ENCODE measurements at regions not wholly inside any gene's neighbourhood (a gene's known extent, or its start where the extent isn't known, plus 50 kb on each side); places are given as distances from the start of the nearest gene placed in this dataset.

DNA sequence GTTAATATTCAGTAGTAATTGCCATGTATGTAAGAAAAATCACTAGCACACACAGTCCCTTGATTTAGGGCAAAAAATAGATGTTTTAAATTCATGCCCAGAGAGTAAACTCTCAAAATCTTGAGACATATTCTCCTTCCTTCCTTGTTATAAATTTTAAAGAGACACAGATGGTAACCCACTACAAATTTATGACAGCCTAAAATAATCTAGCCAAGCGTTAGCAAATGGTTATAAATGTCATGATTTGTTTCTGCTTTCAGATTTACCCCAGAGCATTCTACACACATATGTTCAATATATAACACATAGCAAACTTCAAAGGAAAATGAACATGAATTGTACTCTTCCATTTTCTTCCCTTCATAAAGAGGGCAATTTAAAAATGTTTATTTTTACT, 540.3 kb downstream of the TLL1 start:
- Histone ChIP-seq H3K27me3 (ENCODE audit: control insufficient read depth, insufficient read depth, low read length) (no peaks in the 10 kb centered on the region), H3K4me3 (ENCODE audit: low read length) (no peak overlapping the region), H3K27ac (ENCODE audit: low read length) (no peak overlapping the region), H3K4me1 (ENCODE audit: control insufficient read depth, insufficient read depth, low read length) (no peaks in the 10 kb centered on the region), H3K9me3 (replicated peaks; ENCODE audit: control insufficient read depth, low read depth, low read length) (peaks cover under 1% of the 10 kb centered on the region), H3K36me3 (ENCODE audit: control insufficient read depth, insufficient read depth, low read length) (no peaks in the 10 kb centered on the region)
- DNase-seq: no peak
- WGBS (ENCODE audit: insufficient coverage): no CpG with 5 or more reads among the region's 1 CpG

DNA sequence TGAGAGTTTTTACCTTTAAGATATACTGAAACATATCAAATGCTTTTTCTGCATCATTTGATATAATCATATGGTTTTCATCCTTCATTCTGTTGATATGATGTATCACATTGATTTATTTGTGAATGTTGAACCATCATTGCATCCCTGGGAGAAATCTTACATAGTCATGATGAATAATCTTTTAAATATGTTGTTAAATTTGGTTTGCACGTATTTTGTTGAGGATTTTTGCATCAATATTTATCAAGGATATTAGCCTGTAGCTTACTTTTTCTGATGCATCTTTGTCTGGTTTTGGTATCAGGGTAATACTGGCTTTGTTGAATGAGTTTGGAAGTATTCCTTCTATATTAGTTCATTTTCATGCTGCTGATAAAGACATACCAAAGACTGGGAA, 541.4 kb downstream of the TLL1 start:
- Histone ChIP-seq H3K27ac (ENCODE audit: low read length) (no peak overlapping the region), H3K4me3 (ENCODE audit: low read length) (no peak overlapping the region), H3K27me3 (ENCODE audit: control insufficient read depth, insufficient read depth, low read length) (no peaks in the 10 kb centered on the region), H3K36me3 (ENCODE audit: control insufficient read depth, insufficient read depth, low read length) (no peaks in the 10 kb centered on the region), H3K9me3 (replicated peaks; ENCODE audit: control insufficient read depth, low read depth, low read length) (peaks cover 7% of the 10 kb centered on the region), H3K4me1 (ENCODE audit: control insufficient read depth, insufficient read depth, low read length) (no peaks in the 10 kb centered on the region)
- no CpG with 5 or more reads among the region's 1 CpG for WGBS (ENCODE audit: insufficient coverage)
- no peak for DNase-seq

DNA sequence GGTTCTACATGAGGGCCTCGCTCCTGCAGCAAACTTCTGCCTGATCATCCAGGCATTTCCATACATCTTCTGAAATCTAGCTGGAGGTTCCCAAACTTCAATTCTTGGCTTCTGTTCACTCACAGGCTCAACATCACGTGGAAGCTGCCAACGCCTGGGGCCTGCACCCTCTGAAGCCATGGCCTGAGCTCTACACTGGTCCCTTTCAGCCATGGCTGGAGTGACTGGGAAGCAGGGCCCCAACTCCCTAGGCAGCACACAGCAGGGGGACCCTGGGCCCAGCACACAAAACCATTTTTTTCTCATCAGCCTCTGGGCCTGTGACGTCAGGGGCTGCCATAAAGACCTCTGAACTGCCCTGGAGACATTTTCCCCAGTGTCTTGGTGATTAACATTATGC, 542.7 kb downstream of the TLL1 start:
- Histone ChIP-seq H3K9me3 (replicated peaks; ENCODE audit: control insufficient read depth, low read depth, low read length) (peaks cover 12% of the 10 kb centered on the region), H3K27me3 (ENCODE audit: control insufficient read depth, insufficient read depth, low read length) (no peaks in the 10 kb centered on the region), H3K4me3 (ENCODE audit: low read length) (no peak overlapping the region), H3K36me3 (ENCODE audit: control insufficient read depth, insufficient read depth, low read length) (no peaks in the 10 kb centered on the region), H3K4me1 (ENCODE audit: control insufficient read depth, insufficient read depth, low read length) (no peaks in the 10 kb centered on the region), H3K27ac (ENCODE audit: low read length) (no peak overlapping the region)
- 80% methylated on average over 4 of the region's 4 CpGs for WGBS (ENCODE audit: insufficient coverage)
- DNase-seq: no peak

DNA sequence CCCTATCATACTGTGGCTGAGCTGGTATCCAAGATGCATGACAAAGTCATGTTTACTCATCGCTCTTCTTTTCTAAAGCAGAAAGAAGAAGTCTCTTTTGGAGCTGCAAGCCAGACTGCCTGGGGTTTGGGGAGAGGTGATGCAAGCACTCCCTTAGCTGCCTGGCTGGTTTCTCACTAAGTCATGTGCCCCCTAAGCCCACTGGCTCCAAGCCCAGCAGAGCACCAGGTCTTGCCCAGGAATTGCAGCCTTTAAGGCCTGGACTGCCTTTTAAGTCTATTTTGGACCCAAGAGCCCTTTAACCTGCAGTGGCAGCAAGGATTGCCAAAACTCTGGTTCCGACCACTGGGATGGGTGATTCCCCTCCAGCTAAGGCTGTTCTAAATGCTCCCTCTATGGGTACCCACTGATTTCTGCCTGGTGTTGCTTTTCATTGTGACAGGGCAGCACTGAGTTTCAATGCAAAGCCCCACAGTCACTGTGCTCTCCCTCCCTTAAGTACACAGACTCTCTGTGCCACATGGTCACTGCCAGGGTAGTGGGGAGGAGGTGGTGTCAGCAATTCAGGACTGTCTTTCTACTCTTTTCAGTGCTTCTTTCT, 548.6 kb downstream of the TLL1 start:
- 84% methylated on average over 2 of the region's 2 CpGs for WGBS (ENCODE audit: insufficient coverage)
- no peak for DNase-seq
- no peaks in the 10 kb centered on the region for H3K36me3 ChIP-seq (ENCODE audit: control insufficient read depth, insufficient read depth, low read length)

DNA sequence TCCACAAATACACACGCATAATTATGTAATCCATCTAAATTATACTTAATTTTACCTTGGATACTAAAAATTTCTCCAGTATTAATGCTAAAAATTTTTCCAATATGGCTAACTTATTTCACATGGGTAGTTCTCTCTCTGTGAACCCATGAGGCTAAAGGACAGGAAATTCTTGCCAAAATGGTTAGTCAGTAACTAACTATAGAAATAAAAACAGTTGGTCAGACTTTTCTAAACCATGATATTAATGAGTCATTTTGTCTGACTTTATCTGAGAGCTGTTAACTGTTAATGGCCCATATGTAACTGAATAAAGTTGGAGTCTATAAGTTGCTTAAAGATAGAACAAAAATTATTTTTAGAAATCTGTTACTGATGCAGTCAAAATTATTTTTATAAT, 549.4 kb downstream of the TLL1 start:
- no peak overlapping the region for H3K27ac ChIP-seq (ENCODE audit: low read length)
- no peaks in the 10 kb centered on the region for H3K36me3 ChIP-seq (ENCODE audit: control insufficient read depth, insufficient read depth, low read length)
- no CpG with 5 or more reads among the region's 1 CpG for WGBS (ENCODE audit: insufficient coverage)
- no peak overlapping the region for H3K4me3 ChIP-seq (ENCODE audit: low read length)
- no peaks in the 10 kb centered on the region for H3K4me1 ChIP-seq (ENCODE audit: control insufficient read depth, insufficient read depth, low read length)
- no peak for DNase-seq
- H3K27me3 ChIP-seq (ENCODE audit: control insufficient read depth, insufficient read depth, low read length): no peaks in the 10 kb centered on the region
- peaks cover 18% of the 10 kb centered on the region for H3K9me3 ChIP-seq (replicated peaks; ENCODE audit: control insufficient read depth, low read depth, low read length)

More for the DNA sequence above, 548.6 kb downstream of the TLL1 start:
- Histone ChIP-seq H3K9me3 (replicated peaks; ENCODE audit: control insufficient read depth, low read depth, low read length) (peaks cover 18% of the 10 kb centered on the region), H3K4me1 (ENCODE audit: control insufficient read depth, insufficient read depth, low read length) (no peaks in the 10 kb centered on the region), H3K4me3 (ENCODE audit: low read length) (no peak overlapping the region), H3K27ac (ENCODE audit: low read length) (no peak overlapping the region), H3K27me3 (ENCODE audit: control insufficient read depth, insufficient read depth, low read length) (no peaks in the 10 kb centered on the region)

DNA sequence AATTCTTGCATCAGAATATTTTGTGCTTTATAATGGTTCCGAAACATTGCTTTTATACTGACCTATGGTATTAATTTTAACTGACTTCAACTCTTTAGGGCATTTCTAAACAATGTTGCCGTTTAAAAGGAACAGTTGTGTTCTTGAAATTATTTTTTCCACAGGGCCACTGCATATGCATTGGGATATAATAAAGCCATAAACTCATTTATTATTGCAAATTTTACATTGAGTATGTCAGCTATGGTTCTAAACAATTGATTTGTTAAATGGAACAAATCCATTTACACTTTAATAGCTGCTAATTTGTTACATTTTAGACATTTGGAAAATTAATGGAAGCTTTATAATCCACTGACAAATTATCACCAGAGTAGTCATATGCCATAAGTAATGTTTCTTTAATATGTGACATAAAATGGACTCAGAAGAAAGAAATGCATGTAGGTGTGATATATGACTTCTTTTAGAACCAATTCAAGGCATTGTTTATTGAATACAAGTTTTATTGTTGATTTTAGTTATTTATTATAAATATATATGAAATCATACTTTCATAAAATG, 553.3 kb downstream of the TLL1 start:
- no peaks in the 10 kb centered on the region for H3K36me3 ChIP-seq (ENCODE audit: control insufficient read depth, insufficient read depth, low read length)
- no peaks in the 10 kb centered on the region for H3K4me1 ChIP-seq (ENCODE audit: control insufficient read depth, insufficient read depth, low read length)
- no peak overlapping the region for H3K4me3 ChIP-seq (ENCODE audit: low read length)
- no peak for DNase-seq
- WGBS (ENCODE audit: insufficient coverage): no CpG with 5 or more reads among the region's 2 CpGs
- H3K27ac ChIP-seq (ENCODE audit: low read length): no peak overlapping the region
- H3K9me3 ChIP-seq (replicated peaks; ENCODE audit: control insufficient read depth, low read depth, low read length): no peaks in the 10 kb centered on the region
- H3K27me3 ChIP-seq (ENCODE audit: control insufficient read depth, insufficient read depth, low read length): no peaks in the 10 kb centered on the region

DNA sequence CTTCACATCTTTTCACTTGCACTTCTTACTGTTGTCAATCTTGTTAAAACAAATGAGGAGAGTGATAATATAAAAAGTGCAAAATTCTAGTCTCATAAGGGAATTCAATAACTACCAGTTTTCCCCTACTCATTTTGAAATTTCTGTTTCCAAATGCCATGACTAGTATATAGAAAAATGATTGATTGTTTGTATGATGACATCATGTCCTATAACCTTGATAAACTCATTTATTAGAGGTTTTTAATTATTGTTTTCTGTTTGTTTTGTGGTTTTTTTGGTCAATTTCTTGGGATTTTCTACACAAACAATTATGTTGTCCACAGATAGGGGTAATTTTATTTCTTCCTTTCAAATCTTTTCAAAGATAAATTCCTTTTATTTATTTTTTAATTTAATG, 559.1 kb downstream of the TLL1 start:
- H3K36me3 ChIP-seq (ENCODE audit: control insufficient read depth, insufficient read depth, low read length): no peaks in the 10 kb centered on the region
- H3K4me1 ChIP-seq (ENCODE audit: control insufficient read depth, insufficient read depth, low read length): no peaks in the 10 kb centered on the region
- no peaks in the 10 kb centered on the region for H3K27me3 ChIP-seq (ENCODE audit: control insufficient read depth, insufficient read depth, low read length)
- no peak overlapping the region for H3K27ac ChIP-seq (ENCODE audit: low read length)
- no peaks in the 10 kb centered on the region for H3K9me3 ChIP-seq (replicated peaks; ENCODE audit: control insufficient read depth, low read depth, low read length)
- no peak overlapping the region for H3K4me3 ChIP-seq (ENCODE audit: low read length)
- no peak for DNase-seq

DNA sequence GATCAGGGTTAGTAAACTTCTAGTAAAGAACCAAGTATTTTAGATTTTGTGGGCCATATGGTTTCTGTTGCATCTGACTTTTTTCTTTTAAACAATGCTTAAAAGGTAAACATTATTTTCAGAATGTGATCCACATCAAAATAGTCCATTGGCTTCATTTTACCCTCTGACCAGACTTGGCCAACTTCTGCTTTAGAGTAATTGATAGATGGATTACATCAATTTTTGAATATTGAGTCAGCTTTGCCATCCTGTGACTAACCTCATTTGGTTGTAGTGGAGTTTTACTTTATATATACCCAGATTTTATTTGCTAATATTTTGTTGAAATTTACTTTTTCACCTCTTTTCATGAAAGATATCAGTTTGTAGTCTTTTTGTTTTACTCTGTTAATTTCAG, 559.8 kb downstream of the TLL1 start:
- DNase-seq: no peak
- H3K4me3 ChIP-seq (ENCODE audit: low read length): no peak overlapping the region
- no peaks in the 10 kb centered on the region for H3K9me3 ChIP-seq (replicated peaks; ENCODE audit: control insufficient read depth, low read depth, low read length)
- H3K27ac ChIP-seq (ENCODE audit: low read length): no peak overlapping the region
- H3K36me3 ChIP-seq (ENCODE audit: control insufficient read depth, insufficient read depth, low read length): no peaks in the 10 kb centered on the region
- H3K4me1 ChIP-seq (ENCODE audit: control insufficient read depth, insufficient read depth, low read length): no peaks in the 10 kb centered on the region
- no peaks in the 10 kb centered on the region for H3K27me3 ChIP-seq (ENCODE audit: control insufficient read depth, insufficient read depth, low read length)

DNA sequence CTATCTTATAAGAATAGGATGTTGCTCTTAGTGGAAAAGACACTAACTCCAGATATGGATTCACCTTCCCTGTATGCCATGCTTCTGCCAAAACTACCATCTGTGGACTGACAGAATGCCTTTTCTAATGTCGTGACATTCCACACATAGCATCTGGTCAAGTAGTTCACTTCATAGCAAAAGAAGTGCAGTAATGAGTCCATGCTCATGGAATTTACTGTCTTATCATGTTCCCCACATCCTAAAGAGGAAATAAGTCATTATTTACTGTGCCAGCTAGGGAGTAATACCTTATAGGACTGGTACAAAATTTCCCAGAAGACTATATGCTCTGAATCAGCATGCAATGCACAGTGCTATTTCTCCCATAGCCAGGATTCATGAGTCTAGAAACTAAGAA, 562.4 kb downstream of the TLL1 start:
- H3K27me3 ChIP-seq (ENCODE audit: control insufficient read depth, insufficient read depth, low read length): no peaks in the 10 kb centered on the region
- DNase-seq: no peak

DNA sequence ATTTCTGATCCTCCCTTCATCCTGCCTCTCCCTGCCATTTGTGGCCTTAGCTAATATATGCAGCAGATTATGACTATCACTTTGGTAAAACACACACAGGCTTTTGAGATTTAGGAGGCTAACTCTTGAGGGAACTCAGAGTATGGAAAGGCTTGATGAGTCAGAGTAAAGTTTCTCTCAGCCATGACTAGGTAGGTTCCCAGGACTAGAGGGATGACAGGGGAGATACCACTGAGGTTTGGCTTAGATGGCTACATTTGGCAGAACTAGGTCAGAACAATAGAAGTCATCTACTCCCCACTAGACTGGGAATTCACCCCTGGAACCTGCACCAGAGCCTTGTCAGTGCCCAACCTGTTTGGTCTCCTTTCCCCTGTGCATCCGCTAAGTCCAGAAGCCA, 585.7 kb downstream of the TLL1 start:
- Histone ChIP-seq H3K27ac (ENCODE audit: low read length) (no peak overlapping the region), H3K27me3 (ENCODE audit: control insufficient read depth, insufficient read depth, low read length) (no peaks in the 10 kb centered on the region), H3K36me3 (ENCODE audit: control insufficient read depth, insufficient read depth, low read length) (no peaks in the 10 kb centered on the region), H3K4me1 (ENCODE audit: control insufficient read depth, insufficient read depth, low read length) (no peaks in the 10 kb centered on the region), H3K4me3 (ENCODE audit: low read length) (no peak overlapping the region), H3K9me3 (replicated peaks; ENCODE audit: control insufficient read depth, low read depth, low read length) (peaks cover 2% of the 10 kb centered on the region)
- no peak for DNase-seq
- WGBS (ENCODE audit: insufficient coverage): no CpG with 5 or more reads among the region's 1 CpG

More for the DNA sequence above, 562.4 kb downstream of the TLL1 start:
- Histone ChIP-seq H3K36me3 (ENCODE audit: control insufficient read depth, insufficient read depth, low read length) (no peaks in the 10 kb centered on the region), H3K4me3 (ENCODE audit: low read length) (no peak overlapping the region), H3K9me3 (replicated peaks; ENCODE audit: control insufficient read depth, low read depth, low read length) (no peaks in the 10 kb centered on the region), H3K27ac (ENCODE audit: low read length) (no peak overlapping the region), H3K4me1 (ENCODE audit: control insufficient read depth, insufficient read depth, low read length) (no peaks in the 10 kb centered on the region)
- WGBS (ENCODE audit: insufficient coverage): no CpG with 5 or more reads among the region's 1 CpG

DNA sequence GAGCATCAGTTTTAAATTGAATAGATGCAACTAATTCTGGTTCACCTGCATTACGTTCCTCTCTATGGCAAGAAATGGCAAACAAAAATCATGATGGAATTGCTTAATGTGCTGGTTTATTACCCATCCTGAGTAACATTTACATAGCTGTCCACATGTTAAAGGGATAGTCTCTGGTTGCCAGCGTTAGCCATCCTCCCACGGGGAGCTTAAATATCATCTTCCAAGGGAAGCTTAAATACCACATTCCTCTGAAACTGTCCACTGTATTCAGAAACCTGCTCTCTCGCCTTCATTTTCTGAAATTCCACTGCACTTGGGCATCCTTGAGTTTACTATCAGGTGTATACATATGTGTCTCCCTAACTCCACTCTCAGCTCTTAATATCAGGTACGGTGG, 586.6 kb downstream of the TLL1 start:
- Histone ChIP-seq H3K4me1 (ENCODE audit: control insufficient read depth, insufficient read depth, low read length) (no peaks in the 10 kb centered on the region), H3K27me3 (ENCODE audit: control insufficient read depth, insufficient read depth, low read length) (no peaks in the 10 kb centered on the region), H3K36me3 (ENCODE audit: control insufficient read depth, insufficient read depth, low read length) (no peaks in the 10 kb centered on the region), H3K27ac (ENCODE audit: low read length) (no peak overlapping the region), H3K4me3 (ENCODE audit: low read length) (no peak overlapping the region), H3K9me3 (replicated peaks; ENCODE audit: control insufficient read depth, low read depth, low read length) (no peaks in the 10 kb centered on the region)
- no peak for DNase-seq
- WGBS (ENCODE audit: insufficient coverage): no CpG with 5 or more reads among the region's 5 CpGs

Measured in muscle of leg (tissue), 3 donors.